Endothelial cell of umbilical vein (primary cell): ENCODE measurements at regions not wholly inside any gene's neighbourhood (a gene's known extent, or its start where the extent isn't known, plus 50 kb on each side); places are given as distances from the start of the nearest gene placed in this dataset.

Experiments
- BruUV-seq: library from RNA; stranded (reverse); fragments of 400-500 nt; replicated peaks from 2 replicates; lab custom pipeline; 2021; lab: Mats Ljungman, UMichigan
- CTCF ChIA-PET: fragments of 300-600, 350-600 bp; sonication (Branson Sonifier 250); formaldehyde crosslinking; loops from one replicate; lab custom pipeline; 2021; ENCODE audit warnings: antibody characterized with exemption, inconsistent platforms; lab: Charles Lee
- POLR2A ChIA-PET: fragments of 300-600, 350-600 bp; sonication (Branson Sonifier 250); formaldehyde crosslinking; loops from one replicate; lab custom pipeline; 2021; ENCODE audit warnings: antibody characterized with exemption, inconsistent platforms; lab: Charles Lee
- DNase-seq: peaks from one replicate; pipeline ENCODE4 v3.0.0-alpha.2; 2011; ENCODE audit warnings: low read depth, low spot score
- FAIRE-seq: peaks from 2 replicates; lab custom pipeline; 2011; peaks lifted over from hg19 to GRCh38; lab: Jason Lieb, UNC
- H2AFZ ChIP-seq: 2 replicates; pipeline ENCODE4 v1.6.0; 2012; ENCODE audit warnings: low read depth, low read length, control low read depth, inconsistent platforms
- H3K27ac ChIP-seq: 2 replicates; pipeline ENCODE4 v1.5.1; 2011; ENCODE audit warnings: low read depth, mild to moderate bottlenecking, control low read depth, low read length, moderate library complexity; ENCODE audit not compliant: insufficient read depth
- H3K27me3 ChIP-seq, 2 experiments: 2 replicates each; pipeline versions ENCODE4 v1.6.0 to v1.6.1; 2011; ENCODE audit warnings: low read length in 2 of 2, mixed read lengths in 1 of 2; ENCODE audit not compliant: control insufficient read depth in 2 of 2, insufficient read depth in 2 of 2
- H3K36me3 ChIP-seq, 2 experiments: 2 replicates in 1 of 2; 3 replicates in 1 of 2; pipeline ENCODE4 v1.5.1; 2011; ENCODE audit warnings: low read length in 2 of 2, mild to moderate bottlenecking in 1 of 2, moderate library complexity in 1 of 2; ENCODE audit not compliant: control insufficient read depth in 2 of 2, insufficient read depth in 2 of 2; ENCODE audit errors: extremely low read depth in 1 of 2
- H3K4me1 ChIP-seq: 3 replicates; pipeline ENCODE4 v1.5.1; 2011; ENCODE audit warnings: mild to moderate bottlenecking, low read length; ENCODE audit not compliant: control insufficient read depth, insufficient read depth; ENCODE audit errors: extremely low read depth
- H3K4me2 ChIP-seq: 2 replicates; pipeline ENCODE4 v1.6.1; 2011; ENCODE audit warnings: low read length, control low read depth, mixed read lengths; ENCODE audit not compliant: insufficient read depth
- H3K4me3 ChIP-seq, 3 experiments: fragments of 200-600 bp in 1 of 3; sonication (generic), shearing (Covaris generic) in 1 of 3; replicated peaks in 1 of 3; 2 replicates each; pipeline ENCODE4 v1.5.1; 2011 to 2016; ENCODE audit warnings: control low read depth in 3 of 3, low read length in 3 of 3, mild to moderate bottlenecking in 2 of 3, inconsistent platforms in 1 of 3, low read depth in 1 of 3, moderate library complexity in 1 of 3; ENCODE audit not compliant: insufficient read depth in 1 of 3
- H3K79me2 ChIP-seq: 2 replicates; pipeline ENCODE4 v1.6.0; 2012; ENCODE audit warnings: low read length, inconsistent platforms; ENCODE audit not compliant: control insufficient read depth, insufficient read depth
- H3K9ac ChIP-seq: replicated peaks from 2 replicates; pipeline ENCODE3; 2011; ENCODE audit warnings: low read length, control low read depth; ENCODE audit not compliant: insufficient read depth; ENCODE audit errors: extremely low read depth
- H3K9me1 ChIP-seq: replicated peaks from 3 replicates; pipeline ENCODE4 v1.6.0; 2011; ENCODE audit warnings: mild to moderate bottlenecking, low read length; ENCODE audit not compliant: control insufficient read depth, insufficient read depth; ENCODE audit errors: extremely low read depth
- H3K9me3 ChIP-seq: replicated peaks from 2 replicates; pipeline ENCODE4 v1.5.1; 2012; ENCODE audit warnings: low read length, inconsistent platforms; ENCODE audit not compliant: control insufficient read depth, insufficient read depth
- H4K20me1 ChIP-seq: replicated peaks from 2 replicates; pipeline ENCODE3; 2011; ENCODE audit warnings: mild to moderate bottlenecking, low read length; ENCODE audit not compliant: control insufficient read depth, insufficient read depth; ENCODE audit errors: extremely low read depth
- CTCF ChIP-seq, 2 donors: IDR thresholded peaks; 1 replicate in 1 of 2; 2 replicates in 1 of 2; pipeline ENCODE4 v1.5.1; 2011; ENCODE audit warnings: low read length in 2 of 2, mild to moderate bottlenecking in 2 of 2, moderate library complexity in 2 of 2, control low read depth in 1 of 2, inconsistent platforms in 1 of 2, low read depth in 1 of 2; ENCODE audit not compliant: insufficient read depth in 1 of 2; ENCODE audit errors: extremely low read depth in 1 of 2
- EZH2 ChIP-seq: IDR thresholded peaks from 2 replicates; pipeline ENCODE4 v1.6.1; 2012; ENCODE audit warnings: borderline replicate concordance, low read depth, mild to moderate bottlenecking, moderate library complexity, low read length, inconsistent platforms; ENCODE audit not compliant: severe bottlenecking
- FOS ChIP-seq: IDR thresholded peaks from 2 replicates; pipeline ENCODE4 v1.6.1; 2011; ENCODE audit warnings: mild to moderate bottlenecking, low read length, moderate library complexity, borderline replicate concordance; ENCODE audit not compliant: insufficient read depth
- GATA2 ChIP-seq: IDR thresholded peaks from 2 replicates; pipeline ENCODE4 v1.7.0; 2011; ENCODE audit warnings: low read depth, mild to moderate bottlenecking, moderate library complexity, mixed read lengths, low read length; ENCODE audit not compliant: insufficient read length, insufficient read depth
- JUN ChIP-seq: IDR thresholded peaks from 2 replicates; pipeline ENCODE4 v1.6.1; 2011; ENCODE audit warnings: borderline replicate concordance, low read depth; ENCODE audit not compliant: insufficient read length, insufficient read depth
- MAX ChIP-seq: IDR thresholded peaks from 2 replicates; pipeline ENCODE4 v1.6.1; 2011; ENCODE audit not compliant: insufficient read depth, insufficient read length
- MYC ChIP-seq: IDR thresholded peaks from one replicate; pipeline ENCODE4 v1.6.1; 2011; ENCODE audit warnings: mild to moderate bottlenecking, low read depth, low read length
- POLR2A ChIP-seq: IDR thresholded peaks from 2 replicates; pipeline ENCODE4 v1.6.1; 2012; ENCODE audit warnings: low read depth, mild to moderate bottlenecking, control low read depth, low read length
- POLR2AphosphoS5 ChIP-seq: IDR thresholded peaks from 2 replicates; pipeline ENCODE4 v1.6.1; 2012; ENCODE audit warnings: low read depth, mild to moderate bottlenecking, control low read depth, low read length, moderate library complexity; ENCODE audit not compliant: insufficient read depth
- dilution Hi-C: fragments of 300-500 bp; cut with MboI; formaldehyde crosslinking; loops from one replicate; pipeline ENCODE4 v1.15.0; 2019; ENCODE audit warnings: low sequenced_read_pairs; ENCODE audit not compliant: extremely low pct_ligation_motif_present
- intact Hi-C: fragments of 100-400 bp; cut with micrococcal nuclease; formaldehyde crosslinking; loops from one replicate; pipeline ENCODE4 v1.10.0; 2022

- POLR2A ChIA-PET: no interaction called here
- dilution Hi-C loops: no loop called here
- no peaks in the 10 kb centered on the region for H3K79me2 ChIP-seq
- H3K9me1 ChIP-seq: no peaks in the 10 kb centered on the region
- FAIRE-seq (no peak), DNase-seq (no peak)
- no peak overlapping the region for H3K4me3 ChIP-seq
- no peak overlapping the region for H3K4me2 ChIP-seq
- no peak overlapping the region for H3K27ac ChIP-seq
- no peaks in the 10 kb centered on the region for H4K20me1 ChIP-seq
- H3K9me3 ChIP-seq: no peaks in the 10 kb centered on the region
- no peak overlapping the region for H2AFZ ChIP-seq
- H3K27me3 ChIP-seq: no peaks in the 10 kb centered on the region
- BruUV-seq: no TSS peak
- no peaks in the 10 kb centered on the region for H3K4me1 ChIP-seq
- no peak for TF ChIP-seq MAX
- TF ChIP-seq MYC: no peak
- TF ChIP-seq GATA2: no peak
- TF ChIP-seq POLR2AphosphoS5: no peak
- TF ChIP-seq CTCF (IDR thresholded peaks at IDR 0.05; ENCODE audit: extremely low read depth in 1 of 2, insufficient read depth in 1 of 2, low read depth in 1 of 2, low read length in 2 of 2): no peak
- TF ChIP-seq FOS: no peak
- no peak for TF ChIP-seq JUN
- no peak for TF ChIP-seq POLR2A
- no peak for TF ChIP-seq EZH2
- no peak overlapping the region for H3K9ac ChIP-seq
- intact Hi-C loops: no loop called here
- CTCF ChIA-PET: no interaction called here
- no peaks in the 10 kb centered on the region for H3K36me3 ChIP-seq
Measured at GRCh38 chr3:109683746-109684145, 346.4 kb upstream of the DPPA4 start.
